ENCODE measurements at regions not wholly inside any gene's neighbourhood (a gene's known extent, or its start where the extent isn't known, plus 50 kb on each side); places are given as distances from the start of the nearest gene placed in this dataset.

DNA sequence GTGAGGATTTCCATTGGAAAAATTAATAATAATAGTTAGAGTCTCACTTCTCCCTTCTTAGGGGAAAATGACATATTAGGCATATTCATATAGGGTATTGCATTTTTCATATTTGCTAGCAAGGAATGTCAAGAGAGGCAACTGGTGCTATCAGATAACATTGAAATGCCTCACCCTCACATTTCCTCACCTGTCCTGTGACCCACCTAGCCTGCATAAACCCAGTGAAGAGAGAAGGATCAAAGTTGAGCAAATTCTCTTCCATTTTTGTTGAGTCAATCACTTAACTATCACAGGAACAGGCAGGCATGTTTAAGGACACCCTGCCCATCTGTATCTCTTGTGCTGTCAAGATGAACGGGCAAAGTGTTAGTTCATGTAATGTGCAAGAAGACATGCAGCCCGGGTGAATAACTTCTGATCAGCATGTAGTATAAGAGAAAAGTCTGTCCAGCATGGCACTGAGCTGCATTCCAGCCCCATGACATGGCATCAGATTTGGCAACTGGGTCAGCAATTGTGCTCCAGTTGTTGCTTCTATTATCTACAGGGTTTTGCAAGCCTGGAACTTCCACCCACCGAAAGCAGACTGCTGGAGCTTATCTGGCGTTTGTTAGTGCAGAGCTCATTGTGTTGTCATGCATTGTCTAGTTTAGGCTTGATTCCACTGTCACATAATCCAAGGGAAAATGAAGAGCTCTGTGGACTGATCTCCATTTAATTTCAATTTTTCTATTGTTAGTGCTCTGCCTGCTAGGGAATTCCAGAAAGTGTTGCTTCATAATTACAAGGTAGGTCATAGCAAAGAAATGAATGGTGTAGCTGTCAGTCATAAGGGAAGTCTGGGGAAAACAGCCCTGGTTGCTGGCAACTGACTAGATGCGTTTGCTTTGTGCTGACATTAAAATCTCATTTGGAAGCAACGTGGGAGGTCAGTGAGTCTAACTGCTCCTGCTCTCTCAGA is 138.4 kb upstream of the TNFAIP3 start:
- Histone ChIP-seq H3K27me3 (no peaks in the 10 kb centered on the region), H3K36me3 (no peaks in the 10 kb centered on the region), H3K4me3 (no peak overlapping the region), H3K9me3 (no peaks in the 10 kb centered on the region)
- DNase-seq = peak; percentile 94

DNA sequence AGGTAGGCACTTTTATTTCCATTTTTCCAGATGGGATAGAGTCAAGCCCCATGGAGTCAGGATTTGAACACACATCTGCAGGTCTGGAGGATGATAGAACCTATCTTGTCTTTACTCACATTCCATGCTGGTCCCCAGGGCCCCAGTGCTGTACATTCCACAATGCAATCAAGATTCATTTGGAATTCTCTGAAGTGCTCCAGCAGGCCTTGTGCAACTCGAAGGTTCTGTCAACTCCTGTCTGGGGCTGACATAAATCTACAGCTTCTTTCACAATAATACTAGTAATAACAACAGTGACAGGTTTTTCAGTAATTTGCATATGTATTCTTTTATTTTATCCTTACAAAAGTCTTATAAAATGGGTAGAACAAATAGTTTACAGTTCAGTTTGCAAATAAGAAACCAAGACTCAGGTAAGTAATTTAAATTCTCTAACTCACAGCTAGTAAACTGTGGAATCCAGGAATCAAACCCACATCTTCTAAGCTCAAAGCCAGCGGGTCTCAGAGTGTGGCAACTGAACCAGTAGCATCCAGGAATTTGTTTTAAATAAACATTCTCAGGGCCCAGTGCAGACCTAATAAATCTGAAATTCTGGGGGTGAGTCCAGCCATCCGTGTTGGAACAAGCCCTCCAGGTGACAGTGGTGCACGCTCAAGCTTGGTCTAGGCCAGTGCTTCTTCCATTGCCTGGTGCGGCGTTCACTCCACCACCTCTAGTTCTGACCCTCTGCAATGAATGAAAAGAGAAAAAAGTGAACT is 137.0 kb upstream of the TNFAIP3 start:
- H3K4me3 ChIP-seq = no peak overlapping the region
- no peaks in the 10 kb centered on the region for H3K27me3 ChIP-seq
- no peaks in the 10 kb centered on the region for H3K9me3 ChIP-seq
- H3K36me3 ChIP-seq = no peaks in the 10 kb centered on the region
- no peak for DNase-seq

DNA sequence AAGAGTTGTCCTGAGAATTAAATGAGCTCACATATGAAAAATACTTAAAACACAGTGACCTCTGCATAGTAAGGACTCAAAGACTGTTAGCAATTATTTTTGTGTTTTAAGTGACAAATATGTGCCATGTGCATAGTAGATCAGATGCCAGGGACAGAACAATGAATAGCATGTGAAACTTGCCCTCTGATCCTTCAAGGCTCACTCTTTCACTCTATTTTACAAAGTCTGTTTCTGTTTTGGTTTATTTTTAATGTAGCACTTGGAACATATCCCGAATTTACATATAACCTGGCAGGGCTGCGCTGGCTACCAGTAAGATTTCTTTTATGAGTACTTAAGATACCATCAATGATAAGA is 135.5 kb upstream of the TNFAIP3 start:
- no peak overlapping the region for H3K4me3 ChIP-seq
- no peaks in the 10 kb centered on the region for H3K27me3 ChIP-seq
- no peaks in the 10 kb centered on the region for H3K36me3 ChIP-seq
- no peak for DNase-seq
- no peaks in the 10 kb centered on the region for H3K9me3 ChIP-seq

DNA sequence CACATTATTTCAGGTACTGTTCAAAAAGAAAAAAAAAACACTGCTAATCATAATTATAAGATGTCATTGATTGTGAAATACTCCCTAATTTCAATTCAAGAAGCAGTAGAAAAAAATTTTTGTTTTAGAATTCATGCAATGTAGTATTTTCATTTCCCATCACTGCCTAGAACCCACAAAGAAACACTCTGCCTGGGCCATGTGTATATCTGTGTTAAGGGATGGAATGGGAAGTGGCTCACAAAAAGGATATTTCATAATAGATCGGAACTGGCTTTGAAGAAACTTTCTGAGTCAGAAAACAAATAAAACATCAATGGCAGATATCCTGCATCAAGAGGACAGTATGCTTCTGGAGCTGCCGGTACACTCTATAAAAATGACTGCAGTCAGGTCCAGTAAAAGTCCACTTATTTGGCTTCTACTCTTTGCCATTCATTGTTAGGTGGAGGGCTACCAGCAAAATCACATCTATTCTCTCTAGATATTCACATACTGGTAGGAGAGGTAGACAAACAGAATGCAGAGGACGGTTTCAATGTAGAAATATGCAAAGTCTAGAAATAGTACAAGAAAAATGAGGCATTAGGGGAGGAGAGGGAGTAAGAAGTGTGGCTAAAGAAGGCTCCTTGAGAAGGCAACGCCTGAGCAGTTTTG is 135.0 kb upstream of the TNFAIP3 start:
- Histone ChIP-seq H3K9me3 (no peaks in the 10 kb centered on the region), H3K36me3 (no peaks in the 10 kb centered on the region), H3K27me3 (no peaks in the 10 kb centered on the region), H3K4me3 (no peak overlapping the region)
- DNase-seq = no peak

DNA sequence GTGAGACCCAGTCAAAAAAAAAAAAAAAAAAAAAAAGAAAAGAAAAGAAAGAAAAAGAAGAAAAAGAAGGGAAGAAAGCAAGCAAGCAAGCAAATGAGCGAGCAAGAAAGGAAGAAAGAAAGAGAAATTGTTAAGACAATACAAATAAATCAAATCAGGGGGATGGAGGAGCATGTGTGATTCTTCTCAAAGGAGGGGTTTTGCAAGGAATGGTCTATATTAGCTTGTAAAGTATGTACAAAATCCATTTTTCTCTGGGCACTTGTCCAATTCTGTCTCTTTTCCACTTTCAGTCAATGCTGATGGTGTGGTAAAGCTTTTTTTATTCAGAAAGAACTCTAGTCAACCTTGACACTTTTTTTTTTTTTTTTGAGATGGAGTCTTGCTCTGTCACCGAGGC is 133.7 kb upstream of the TNFAIP3 start:
- no peak overlapping the region for H3K4me3 ChIP-seq

DNA sequence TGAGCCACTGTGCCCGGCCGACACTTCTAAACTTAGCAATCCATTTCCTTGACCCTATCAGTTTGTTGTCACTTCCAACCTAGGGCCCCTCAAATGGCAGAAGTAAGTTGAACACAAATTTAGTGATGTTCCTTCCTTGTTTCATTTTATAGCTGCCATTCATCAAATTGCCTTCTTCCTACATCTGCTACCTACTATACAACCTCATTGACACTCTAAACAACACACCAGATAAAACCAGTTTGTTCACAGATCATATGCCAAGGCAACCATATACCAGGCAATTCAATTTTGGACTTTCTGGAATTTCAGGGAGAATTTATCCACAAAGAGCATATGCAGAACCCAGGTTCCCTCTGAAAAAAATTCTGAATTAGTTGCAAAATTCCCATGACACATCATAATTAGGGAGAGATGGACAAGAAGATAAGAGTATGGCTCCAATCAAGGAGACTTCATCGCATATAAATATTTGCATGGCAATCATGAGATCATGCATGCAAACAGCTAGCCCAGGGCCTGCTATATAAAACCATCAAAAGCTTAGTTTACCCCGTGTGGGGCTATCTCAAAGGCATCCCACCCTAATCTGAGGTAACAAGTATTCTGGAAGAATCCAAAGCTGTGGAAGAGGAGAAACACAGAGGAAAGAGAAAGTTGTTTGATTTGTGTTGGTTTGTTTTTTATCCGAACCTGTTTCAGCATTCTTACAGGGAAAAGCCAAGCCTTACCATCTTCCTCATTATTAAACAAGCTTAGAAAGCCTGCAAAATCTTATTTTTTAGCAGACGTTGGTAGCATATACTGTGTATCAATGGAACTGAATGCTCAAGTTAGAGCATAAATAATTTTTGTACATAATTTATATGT is 132.8 kb upstream of the TNFAIP3 start:
- Histone ChIP-seq H3K27me3 (no peaks in the 10 kb centered on the region), H3K36me3 (no peaks in the 10 kb centered on the region), H3K4me3 (no peak overlapping the region), H3K9me3 (no peaks in the 10 kb centered on the region)
- no peak for DNase-seq

More for the DNA sequence above, 133.7 kb upstream of the TNFAIP3 start:
- Histone ChIP-seq H3K9me3 (no peaks in the 10 kb centered on the region), H3K27me3 (no peaks in the 10 kb centered on the region), H3K36me3 (no peaks in the 10 kb centered on the region)
- no peak for DNase-seq

DNA sequence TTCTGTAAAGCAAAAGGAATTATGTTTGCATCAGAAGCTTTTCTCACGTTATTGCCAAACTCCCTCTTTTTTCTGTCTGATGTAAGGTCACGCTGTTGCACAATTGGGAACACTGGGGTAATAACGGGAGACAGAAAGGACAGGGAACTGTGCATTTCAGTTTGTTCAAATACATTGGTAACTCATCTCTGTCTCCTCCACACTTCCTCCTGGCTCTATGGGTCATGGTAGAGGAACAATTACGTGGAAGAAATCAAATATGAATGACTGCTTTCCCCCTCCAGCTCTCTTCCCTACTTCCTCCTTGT is 132.2 kb upstream of the TNFAIP3 start:
- H3K9me3 ChIP-seq = no peaks in the 10 kb centered on the region
- no peak overlapping the region for H3K4me3 ChIP-seq
- no peaks in the 10 kb centered on the region for H3K27me3 ChIP-seq
- no peaks in the 10 kb centered on the region for H3K36me3 ChIP-seq
- DNase-seq = no peak

DNA sequence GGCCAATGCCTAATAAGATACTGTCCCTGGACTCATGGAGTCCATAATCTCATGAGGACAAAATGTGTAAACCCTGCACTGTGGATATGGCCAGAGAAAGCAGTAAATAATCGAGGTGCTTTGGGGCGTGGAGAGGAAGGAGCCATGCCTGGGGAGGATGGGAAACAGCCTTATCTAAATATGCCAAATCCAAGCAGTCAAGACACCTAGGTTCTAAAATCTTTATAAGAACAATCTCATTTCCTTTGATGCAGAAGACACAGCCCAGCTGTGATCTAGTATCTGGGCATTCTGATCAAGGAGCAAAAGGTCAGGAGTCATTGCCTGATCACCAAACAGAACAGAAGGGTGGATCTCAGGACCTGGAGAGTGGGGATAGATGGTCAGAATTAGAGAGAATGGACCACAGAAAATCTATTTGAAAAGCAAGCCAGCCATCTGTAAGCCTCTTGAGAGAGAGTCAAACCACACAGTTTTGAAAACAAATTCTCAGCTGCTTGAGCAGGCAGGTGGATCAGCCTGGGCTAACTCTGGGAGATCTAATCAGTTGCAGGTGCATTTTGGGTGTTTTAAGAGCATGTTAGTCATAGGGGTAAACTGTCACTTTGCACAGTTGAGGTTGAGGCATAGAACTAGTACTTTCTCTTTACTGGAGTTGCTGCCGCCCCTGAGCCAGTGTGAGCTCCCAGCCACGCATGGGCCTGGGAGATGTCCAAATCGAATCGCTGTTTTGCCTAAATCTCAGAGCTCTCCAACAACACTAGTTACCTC is 130.8 kb upstream of the TNFAIP3 start:
- H3K36me3 ChIP-seq = no peaks in the 10 kb centered on the region
- H3K9me3 ChIP-seq = no peaks in the 10 kb centered on the region
- H3K4me3 ChIP-seq = no peak overlapping the region
- no peaks in the 10 kb centered on the region for H3K27me3 ChIP-seq
- no peak for DNase-seq

DNA sequence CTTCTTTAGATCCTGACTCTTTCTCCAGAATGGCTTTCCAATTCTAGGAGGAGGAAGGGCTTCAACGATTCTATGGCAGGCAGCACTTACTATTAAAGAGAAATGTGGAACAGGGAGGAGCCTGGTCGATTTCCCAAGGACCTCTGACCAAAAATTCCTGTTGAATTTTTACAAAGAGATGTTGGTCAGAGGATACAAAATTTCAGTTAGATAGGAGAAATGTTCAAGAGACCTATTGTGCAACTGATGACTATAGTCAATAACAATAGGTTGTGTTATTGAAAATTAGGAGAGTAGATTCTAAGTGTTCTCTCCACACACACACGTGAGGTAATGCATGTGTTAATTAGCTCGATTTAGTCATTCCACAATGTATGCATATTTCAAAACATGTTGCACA is 130.1 kb upstream of the TNFAIP3 start:
- DNase-seq = no peak
- Histone ChIP-seq H3K9me3 (no peaks in the 10 kb centered on the region), H3K4me3 (no peak overlapping the region), H3K36me3 (no peaks in the 10 kb centered on the region), H3K27me3 (no peaks in the 10 kb centered on the region)

DNA sequence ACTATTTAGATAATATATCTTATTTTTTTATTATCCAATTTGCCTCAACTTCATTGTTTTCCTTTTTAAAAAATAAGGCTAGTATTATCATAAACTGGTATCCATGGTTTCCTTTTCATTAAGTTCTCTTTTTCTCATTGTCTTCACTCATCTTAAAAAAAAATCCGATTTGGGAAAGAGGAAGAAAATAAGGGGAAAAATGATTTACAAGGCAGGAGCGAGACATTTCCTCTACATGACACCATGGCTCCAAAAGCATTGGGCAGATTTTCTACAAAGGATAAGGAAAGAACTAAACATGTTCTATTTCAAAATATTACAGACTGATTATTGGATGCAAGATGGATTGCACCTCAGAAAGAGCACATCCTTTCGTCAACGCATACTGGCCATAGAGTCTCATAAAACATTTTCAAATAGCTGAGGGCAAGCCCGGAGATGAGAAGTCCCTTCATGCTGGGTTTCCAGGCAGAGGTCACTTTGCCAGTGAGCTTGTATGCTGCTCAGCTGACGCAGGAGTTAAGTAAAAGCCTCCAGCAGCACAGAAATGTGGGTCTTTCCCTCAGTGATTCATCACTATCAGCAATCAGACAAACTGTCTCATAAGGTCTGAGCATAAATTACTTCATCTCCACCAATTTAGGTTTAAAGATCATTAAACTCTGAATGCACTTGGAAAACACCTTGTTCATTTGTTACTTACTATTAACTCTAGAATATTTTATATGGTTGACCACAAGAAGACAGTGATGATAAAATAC is 129.0 kb upstream of the TNFAIP3 start:
- Histone ChIP-seq H3K9me3 (no peaks in the 10 kb centered on the region), H3K4me3 (no peak overlapping the region), H3K27me3 (no peaks in the 10 kb centered on the region), H3K36me3 (no peaks in the 10 kb centered on the region)
- no peak for DNase-seq

DNA sequence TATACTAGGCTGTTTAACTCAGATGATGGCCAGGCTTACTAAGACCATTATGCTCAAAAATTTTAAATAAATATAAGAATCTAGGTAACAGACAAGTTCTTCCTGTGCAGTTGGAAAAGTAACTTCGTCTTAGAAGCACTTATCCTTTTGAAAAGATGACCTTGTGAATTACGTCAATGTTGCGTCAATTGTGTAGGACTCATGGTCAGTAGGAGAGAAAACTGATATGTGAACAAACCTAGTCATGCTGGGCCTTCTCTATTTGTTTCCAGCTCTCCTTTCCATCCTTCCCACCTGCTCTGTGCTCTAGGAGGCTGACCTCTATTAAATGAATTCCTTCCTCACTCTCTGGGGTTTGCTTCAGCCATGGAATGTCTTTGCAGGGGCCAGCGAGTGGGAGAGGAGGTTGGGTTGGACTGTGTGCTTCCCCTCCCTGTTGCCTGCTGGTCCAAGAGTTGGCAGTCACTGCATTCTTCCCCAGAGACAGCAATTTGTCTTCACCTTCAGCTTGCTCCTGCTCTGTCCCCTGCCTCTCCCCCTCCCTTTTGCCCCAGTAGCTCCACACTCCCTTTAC is 128.0 kb upstream of the TNFAIP3 start:
- Histone ChIP-seq H3K27me3 (no peaks in the 10 kb centered on the region), H3K36me3 (no peaks in the 10 kb centered on the region), H3K9me3 (no peaks in the 10 kb centered on the region), H3K4me3 (no peak overlapping the region)
- no peak for DNase-seq

DNA sequence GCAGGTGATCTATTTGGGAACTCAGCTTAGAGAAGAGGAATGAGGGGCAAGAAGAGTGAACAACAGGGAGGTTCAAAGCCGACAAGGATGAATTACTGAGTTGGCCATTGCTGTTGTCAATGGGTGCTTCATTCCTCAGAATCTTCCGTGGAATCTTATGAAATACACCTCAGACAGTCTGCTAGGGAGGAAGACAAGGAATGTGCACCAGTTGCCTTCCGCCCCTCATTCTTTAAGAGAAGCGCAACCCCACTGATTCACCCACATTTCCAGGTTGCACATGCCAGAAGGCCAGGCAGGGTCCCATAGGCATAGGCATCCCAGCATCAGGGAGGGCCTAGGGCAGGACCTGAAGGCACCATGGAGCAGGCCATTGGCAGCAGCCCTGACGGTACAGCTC is 127.5 kb upstream of the TNFAIP3 start:
- no peak overlapping the region for H3K4me3 ChIP-seq
- DNase-seq = no peak
- no peaks in the 10 kb centered on the region for H3K27me3 ChIP-seq
- no peaks in the 10 kb centered on the region for H3K36me3 ChIP-seq
- no peaks in the 10 kb centered on the region for H3K9me3 ChIP-seq

DNA sequence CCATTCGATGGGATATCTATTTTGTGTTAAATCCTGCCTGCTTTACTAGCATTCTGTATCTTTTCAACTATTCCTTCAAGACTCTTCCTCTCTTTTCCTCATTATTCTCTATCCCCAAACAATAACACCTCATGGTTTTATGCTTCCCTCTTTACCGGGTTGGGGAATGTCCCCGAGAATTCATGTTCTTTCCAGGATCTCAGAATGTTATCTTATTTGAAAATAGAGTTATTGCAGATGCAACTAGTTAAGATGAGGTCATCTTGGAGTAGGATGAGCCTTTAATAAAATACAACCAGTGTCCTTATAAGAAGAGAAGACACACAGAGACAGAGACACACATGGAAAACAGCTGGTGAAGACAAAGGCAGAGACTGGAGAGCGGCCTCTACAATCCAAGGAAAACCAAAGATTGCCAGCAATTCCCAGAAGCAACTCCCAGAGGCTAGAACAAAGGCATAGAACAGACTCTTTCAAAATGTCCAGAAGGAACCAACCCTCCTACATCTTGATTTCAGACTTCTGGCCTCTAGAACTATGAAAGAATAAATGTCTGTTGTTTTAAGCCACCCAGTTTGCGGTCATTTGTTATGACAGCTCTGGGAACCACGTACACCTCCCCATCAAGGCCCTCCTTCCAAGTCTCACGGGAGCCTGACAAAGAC is 126.8 kb upstream of the TNFAIP3 start:
- Histone ChIP-seq H3K27me3 (no peaks in the 10 kb centered on the region), H3K4me3 (no peak overlapping the region), H3K9me3 (no peaks in the 10 kb centered on the region), H3K36me3 (no peaks in the 10 kb centered on the region)
- DNase-seq = no peak

DNA sequence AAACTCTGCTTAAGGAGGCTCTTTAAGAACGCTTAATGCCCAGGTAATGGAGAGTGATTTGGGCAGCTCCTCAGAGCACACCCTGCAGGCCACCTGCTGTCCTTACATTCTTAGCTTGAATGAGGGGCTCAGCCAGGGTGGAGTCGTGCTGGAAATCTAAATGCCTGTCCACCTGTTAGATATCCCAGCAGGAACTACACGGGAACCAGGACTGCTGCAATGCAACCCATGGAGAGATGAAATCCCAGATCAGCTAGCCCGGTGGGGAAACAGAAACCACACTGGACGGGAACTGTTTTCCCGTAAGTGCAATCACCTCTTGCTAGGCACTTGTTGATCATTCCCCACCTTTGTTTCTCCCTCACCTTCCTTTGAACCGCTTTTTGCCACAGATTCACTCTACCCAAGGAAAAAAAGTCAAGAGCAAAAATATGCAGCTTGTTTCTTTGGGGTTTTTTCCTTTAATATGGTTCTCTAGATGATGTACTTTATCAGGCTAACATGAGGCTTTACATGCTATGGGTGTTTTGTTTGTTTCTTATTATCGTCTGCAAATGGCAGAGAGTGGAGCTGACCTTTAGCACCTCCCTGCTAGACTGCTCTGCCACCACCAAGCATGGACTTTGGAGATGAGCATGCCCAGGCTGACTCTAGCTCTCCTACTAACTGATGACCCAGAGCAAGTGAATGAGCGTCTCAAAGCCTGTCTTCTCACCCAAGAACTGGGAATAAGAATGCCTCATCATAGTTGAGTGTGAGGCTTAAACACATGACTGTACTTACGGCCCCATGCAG is 125.9 kb upstream of the TNFAIP3 start:
- DNase-seq = no peak
- Histone ChIP-seq H3K36me3 (no peaks in the 10 kb centered on the region), H3K4me3 (no peak overlapping the region), H3K9me3 (no peaks in the 10 kb centered on the region), H3K27me3 (no peaks in the 10 kb centered on the region)

Data from MG63 (cell line).